GM12891 (cell line): ENCODE measurements at regions not wholly inside any gene's neighbourhood (a gene's known extent, or its start where the extent isn't known, plus 50 kb on each side); places are given as distances from the start of the nearest gene placed in this dataset.

ENCODE experiments used
- DNase-seq: peaks from one replicate; pipeline ENCODE4 v3.0.0; 2011; ENCODE audit warnings: low spot score; ENCODE audit not compliant: insufficient read length
- FAIRE-seq: peaks from 2 replicates; lab custom pipeline; 2011; peaks lifted over from hg19 to GRCh38; lab: Jason Lieb, UNC
- PAX5 ChIP-seq: IDR thresholded peaks from 2 replicates; pipeline ENCODE4 v1.6.1; 2011; ENCODE audit warnings: low read length, moderate library complexity, mild to moderate bottlenecking; ENCODE audit not compliant: insufficient read depth, severe bottlenecking
- POLR2A ChIP-seq: IDR thresholded peaks from 2 replicates; pipeline ENCODE4 v1.6.1; 2011; ENCODE audit warnings: low read depth, low read length, control low read depth
- POLR2AphosphoS5 ChIP-seq: IDR thresholded peaks from 2 replicates; pipeline ENCODE4 v1.6.1; 2011; ENCODE audit warnings: low read depth, low read length, control low read depth
- POU2F2 ChIP-seq: IDR thresholded peaks from 2 replicates; pipeline ENCODE4 v1.6.1; 2011; ENCODE audit warnings: low read depth, mild to moderate bottlenecking, control low read depth, low read length, moderate library complexity
- SPI1 ChIP-seq: IDR thresholded peaks from 2 replicates; pipeline ENCODE4 v1.6.1; 2011; ENCODE audit warnings: low read depth, low read length, control low read depth
- TAF1 ChIP-seq: IDR thresholded peaks from 2 replicates; pipeline ENCODE4 v1.6.1; 2011; ENCODE audit warnings: low read depth, low read length, control low read depth

DNA sequence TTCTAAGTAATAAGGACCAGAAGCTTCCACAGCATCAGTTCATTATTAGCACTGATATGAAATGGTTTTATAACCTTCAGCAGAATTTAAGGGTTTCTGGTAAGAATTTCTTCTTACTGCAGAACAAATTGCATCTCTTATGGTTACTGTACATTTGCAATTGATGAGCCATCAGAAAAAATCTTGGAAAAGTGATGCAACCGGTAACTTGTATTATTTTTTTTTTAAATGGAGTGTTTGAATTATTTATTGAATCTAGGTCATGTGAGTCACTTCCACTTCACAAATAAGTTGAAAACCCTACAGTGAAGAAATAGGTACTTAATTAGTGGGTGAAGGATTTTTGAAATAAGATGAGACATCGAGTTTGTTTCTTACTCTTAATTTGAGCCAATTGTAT is 786.0 kb downstream of the TUSC7 start:
- TF ChIP-seq POLR2A (no peak), POLR2AphosphoS5 (no peak), POU2F2 (no peak), PAX5 (no peak), SPI1 (no peak)
- FAIRE-seq, result no peak

DNA sequence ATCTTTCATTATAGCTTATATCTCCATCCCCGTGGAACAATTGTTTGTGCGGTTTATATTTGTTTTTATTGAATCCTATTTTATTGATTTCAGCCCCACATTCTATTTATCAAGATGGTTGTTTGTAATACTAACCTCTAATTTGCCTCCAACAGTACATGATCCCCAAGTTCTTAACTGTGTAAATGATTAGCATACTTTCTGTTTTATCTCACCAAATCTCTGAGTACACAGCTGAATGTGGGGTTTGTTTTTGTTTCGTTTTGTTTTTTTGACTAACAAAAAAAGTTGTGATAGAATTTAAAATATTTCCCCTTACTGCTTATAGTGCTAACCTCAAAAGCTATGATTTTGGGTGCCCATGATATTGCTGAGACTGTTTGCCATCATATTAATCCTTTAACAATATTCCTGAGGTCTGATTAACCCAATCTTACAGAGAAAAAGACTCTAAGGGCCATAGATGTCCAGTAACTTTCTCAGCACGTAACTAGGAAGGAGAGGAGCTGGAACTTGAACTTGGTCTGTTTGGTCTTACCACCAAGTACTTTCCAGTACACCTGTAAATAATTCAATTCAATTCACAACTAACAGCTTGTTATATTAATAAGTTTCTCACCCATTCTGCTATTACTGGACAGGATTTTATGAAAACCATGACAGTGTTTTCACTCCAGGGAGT is 789.8 kb downstream of the TUSC7 start:
- TF ChIP-seq POLR2A (no peak), POLR2AphosphoS5 (no peak), SPI1 (no peak), POU2F2 (no peak), PAX5 (no peak), TAF1 (no peak)
- FAIRE-seq (no peak), DNase-seq (no peak)

More for the DNA sequence above, 786.0 kb downstream of the TUSC7 start:
- no peak for DNase-seq

DNA sequence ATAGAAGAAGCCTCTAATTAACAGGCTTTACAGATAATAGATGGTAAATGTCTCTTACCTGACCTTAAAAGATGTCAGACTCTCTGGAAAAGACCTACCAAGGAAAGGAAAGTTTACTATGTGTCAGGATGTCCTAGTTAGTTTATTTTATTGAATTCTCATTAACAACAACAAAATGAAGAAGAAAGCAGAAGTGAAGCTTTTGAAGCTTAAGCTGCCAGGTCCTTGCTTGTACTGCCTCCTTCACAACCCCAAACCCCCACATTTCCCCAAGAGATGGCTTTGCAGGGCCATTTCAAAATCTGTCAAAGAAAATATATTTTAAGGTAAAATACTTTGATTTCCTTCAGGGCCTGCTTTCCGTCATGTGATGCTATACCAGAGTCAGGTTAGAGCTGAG is 798.4 kb downstream of the TUSC7 start:
- TF ChIP-seq SPI1, result 0 out of 2 replicates have a peak, but pooled peaks have one; percentile 16
- TF ChIP-seq PAX5, result no peak
- DNase-seq (no peak), FAIRE-seq (no peak)

DNA sequence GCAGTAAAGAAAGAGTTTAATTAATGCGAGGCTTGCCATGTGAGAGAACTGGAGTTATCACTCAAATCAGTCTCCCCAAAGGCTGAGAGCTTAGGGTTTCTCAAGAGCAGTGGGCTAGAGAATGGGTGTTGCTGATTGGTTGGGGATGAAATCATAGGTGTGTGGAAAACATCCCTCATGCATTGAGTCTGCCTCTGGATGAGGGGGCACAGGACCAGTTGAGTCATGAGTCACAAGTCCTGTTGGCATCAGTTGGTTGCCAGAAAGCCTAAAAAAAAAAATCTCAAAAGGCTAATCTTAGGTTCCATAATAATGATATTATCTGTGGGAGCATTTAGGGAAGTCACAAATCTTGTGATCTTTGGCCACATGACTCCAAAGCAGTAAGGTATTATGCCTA is 800.3 kb downstream of the TUSC7 start:
- DNase-seq (no peak), FAIRE-seq (no peak)
- TF ChIP-seq PAX5 (no peak), POLR2AphosphoS5 (no peak), POLR2A (no peak)

DNA sequence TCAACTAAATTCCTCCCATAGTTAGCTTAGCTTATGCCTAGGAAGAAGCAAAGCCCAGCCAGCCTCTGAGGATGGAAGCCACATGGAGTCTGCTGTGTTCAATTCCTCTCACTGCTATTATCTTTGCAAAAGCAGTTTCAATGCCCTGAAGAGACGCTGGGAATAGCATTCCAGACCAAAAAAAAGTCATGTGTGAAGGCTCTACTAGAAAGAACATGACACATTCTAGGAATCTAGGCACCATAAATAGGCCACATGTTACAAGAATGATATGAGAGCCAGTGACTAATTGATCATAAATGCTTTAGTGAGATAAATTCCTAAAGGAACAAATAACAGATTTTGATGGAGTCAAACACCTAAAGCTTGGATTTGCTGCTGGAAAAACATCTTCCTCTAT is 800.8 kb downstream of the TUSC7 start:
- TF ChIP-seq SPI1, result no peak
- TF ChIP-seq POLR2A, result no peak
- TF ChIP-seq POLR2AphosphoS5, result no peak
- no peak for TF ChIP-seq TAF1
- no peak for TF ChIP-seq PAX5
- no peak for TF ChIP-seq POU2F2
- no peak for FAIRE-seq

DNA sequence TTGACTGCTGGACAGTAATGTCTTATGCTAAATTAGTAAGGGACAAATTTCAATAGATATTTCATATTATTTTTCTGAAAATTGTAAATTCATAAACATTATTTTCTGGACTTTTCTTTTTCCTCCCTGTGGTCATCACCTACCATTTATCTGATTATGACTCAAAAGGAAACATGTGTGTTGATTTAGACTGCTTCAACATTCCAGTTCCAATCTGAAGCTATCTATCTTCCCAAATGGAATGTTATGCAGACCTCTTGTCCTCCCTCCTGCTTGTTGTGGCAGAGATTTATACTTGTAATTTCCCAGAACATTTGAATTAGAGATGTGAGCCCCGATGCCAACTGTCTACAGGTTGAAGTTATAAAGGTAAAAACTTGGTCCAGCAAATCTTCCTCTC is 803.4 kb downstream of the TUSC7 start:
- FAIRE-seq, result no peak
- no peak for TF ChIP-seq TAF1
- no peak for TF ChIP-seq POLR2A
- TF ChIP-seq PAX5, result no peak
- no peak for TF ChIP-seq SPI1
- no peak for TF ChIP-seq POLR2AphosphoS5
- no peak for TF ChIP-seq POU2F2
- no peak for DNase-seq

More for the DNA sequence above, 800.8 kb downstream of the TUSC7 start:
- no peak for DNase-seq

DNA sequence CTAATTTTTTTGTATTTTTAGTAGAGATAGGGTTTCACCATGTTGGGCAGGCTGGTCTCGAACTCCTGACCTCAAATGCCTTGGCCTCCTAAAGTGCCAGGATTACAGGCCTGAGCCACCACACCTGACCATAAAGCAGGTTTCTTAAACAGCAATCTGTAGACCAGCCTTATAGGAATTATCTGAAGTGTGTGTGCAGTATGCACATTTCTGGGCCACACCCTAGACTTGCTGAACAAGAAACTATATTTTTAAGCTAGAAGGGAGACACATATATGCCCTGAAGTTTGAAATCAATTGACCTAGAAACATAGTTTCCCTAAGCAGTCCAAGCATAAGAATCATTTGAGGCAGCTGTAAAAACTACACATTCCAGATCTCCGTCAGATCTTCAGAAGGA is 805.7 kb downstream of the TUSC7 start:
- DNase-seq (no peak), FAIRE-seq (no peak)
- TF ChIP-seq POLR2AphosphoS5 (no peak), TAF1 (no peak), POLR2A (no peak), POU2F2 (no peak), PAX5 (no peak), SPI1 (no peak)

DNA sequence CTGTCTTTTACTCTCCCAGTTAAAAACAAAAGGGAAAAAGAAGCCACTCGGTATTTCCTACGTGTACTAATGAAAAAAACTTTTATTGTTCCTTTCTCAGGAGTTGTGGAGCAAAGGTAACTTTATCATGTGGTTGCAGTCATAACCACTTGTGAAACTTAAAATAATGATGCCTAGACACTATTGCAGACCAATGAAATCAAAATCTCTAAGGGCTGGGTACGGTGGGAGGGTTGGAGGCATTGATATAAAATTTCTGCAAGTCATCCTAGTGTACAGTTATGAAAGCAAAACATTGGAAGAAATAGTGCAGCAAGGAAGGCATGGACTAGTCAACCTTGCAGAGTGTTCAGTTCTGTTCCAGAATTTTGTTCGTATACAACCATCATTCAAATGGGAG is 808.8 kb downstream of the TUSC7 start:
- DNase-seq (no peak), FAIRE-seq (no peak)
- no peak for TF ChIP-seq TAF1
- TF ChIP-seq POU2F2, result no peak
- no peak for TF ChIP-seq POLR2AphosphoS5
- no peak for TF ChIP-seq SPI1
- TF ChIP-seq PAX5, result no peak
- TF ChIP-seq POLR2A, result no peak

DNA sequence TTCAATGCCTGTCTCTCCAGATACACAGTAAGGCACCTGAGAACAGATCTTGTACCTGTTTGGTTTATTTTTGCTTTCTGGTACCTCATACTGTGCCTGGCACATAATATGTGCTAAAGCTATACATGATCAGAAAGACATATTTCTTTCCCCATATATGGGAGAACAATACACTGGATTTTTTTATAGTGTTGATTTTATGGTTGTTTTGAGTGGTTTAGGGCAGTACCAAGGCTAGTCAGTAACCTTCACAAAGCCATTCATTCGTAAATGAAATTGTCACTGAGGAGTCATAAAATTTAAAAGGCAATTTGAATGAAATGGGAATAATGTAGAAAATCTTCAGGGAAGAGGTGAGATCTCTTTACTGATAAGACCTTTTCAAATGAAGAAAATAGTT is 810.2 kb downstream of the TUSC7 start:
- no peak for FAIRE-seq
- TF ChIP-seq PAX5, result no peak

DNA sequence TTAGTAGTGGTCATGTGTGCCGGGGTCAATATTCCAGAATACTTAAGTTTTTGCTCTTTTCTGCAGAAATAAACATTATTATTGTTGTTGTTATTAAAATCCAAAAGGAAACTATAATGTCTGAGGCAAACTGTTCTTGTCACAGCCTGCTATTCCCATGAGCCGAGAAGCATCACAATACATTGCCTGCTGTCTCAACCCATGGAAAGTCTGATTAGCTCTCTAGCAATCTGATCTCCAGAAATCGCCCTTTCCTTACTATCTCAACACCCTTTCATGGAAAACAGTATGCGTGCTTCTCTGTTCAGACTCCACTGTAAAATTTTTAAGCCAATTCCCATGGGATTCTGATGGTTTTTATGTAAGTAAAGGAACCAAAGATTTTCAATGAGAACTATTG is 811.0 kb downstream of the TUSC7 start:
- DNase-seq, result no peak
- no peak for TF ChIP-seq POLR2A
- TF ChIP-seq TAF1, result no peak
- TF ChIP-seq POLR2AphosphoS5, result no peak
- TF ChIP-seq POU2F2, result no peak
- no peak for TF ChIP-seq SPI1
- no peak for TF ChIP-seq PAX5
- no peak for FAIRE-seq

More for the DNA sequence above, 810.2 kb downstream of the TUSC7 start:
- DNase-seq, result no peak

DNA sequence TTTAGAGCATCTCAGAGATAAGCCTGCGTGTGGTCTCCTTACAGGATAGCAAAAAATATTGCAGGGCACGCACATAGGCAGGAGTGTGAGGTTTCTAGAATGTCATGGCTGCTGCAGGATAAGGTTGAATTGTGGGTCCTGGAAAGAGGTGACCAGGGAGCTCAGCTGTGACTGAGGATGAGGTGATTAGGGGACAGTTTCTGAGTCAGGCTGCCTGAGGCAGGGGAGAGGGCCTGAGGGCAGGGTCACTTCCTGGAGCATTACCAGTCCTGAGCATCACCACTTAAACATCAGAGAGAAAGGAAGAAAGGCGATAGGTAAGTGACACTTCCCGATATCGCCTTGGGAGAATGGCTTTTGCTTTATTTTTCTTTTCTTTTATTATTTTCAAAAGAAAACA is 813.8 kb downstream of the TUSC7 start:
- DNase-seq (no peak), FAIRE-seq (no peak)

More for the DNA sequence above, 813.8 kb downstream of the TUSC7 start:
- TF ChIP-seq TAF1, result no peak
- no peak for TF ChIP-seq PAX5
- no peak for TF ChIP-seq POU2F2
- TF ChIP-seq SPI1, result no peak
- no peak for TF ChIP-seq POLR2A
- no peak for TF ChIP-seq POLR2AphosphoS5
